CD4-positive, alpha-beta T cell (primary cell): ENCODE measurements at regions not wholly inside any gene's neighbourhood (a gene's known extent, or its start where the extent isn't known, plus 50 kb on each side); places are given as distances from the start of the nearest gene placed in this dataset.

ENCODE experiments used
- ATAC-seq: fragments of 200-7000 bp; cut with Tn5 transposase; one replicate; pipeline ENCODE4 v1.10.0; 2022; ENCODE audit warnings: mild to moderate bottlenecking; ENCODE audit not compliant: poor library complexity
- CTCF ChIA-PET: fragments of 350-600 bp; sonication (Branson Sonifier 250); formaldehyde crosslinking; loops from one replicate; lab custom pipeline; 2021; ENCODE audit warnings: antibody characterized with exemption, inconsistent platforms; lab: Charles Lee
- POLR2A ChIA-PET: fragments of 350-600 bp; sonication (Branson Sonifier 250); formaldehyde crosslinking; loops from one replicate; lab custom pipeline; 2021; ENCODE audit warnings: antibody characterized with exemption, inconsistent platforms; lab: Charles Lee
- DNase-seq, 14 experiments: peaks; one replicate each; pipeline ENCODE4 v3.0.0-alpha.2; 2013 to 2020; ENCODE audit warnings: mixed read lengths in 2 of 14
- H3K27ac ChIP-seq, 2 donors: one replicate each; pipeline versions ENCODE4 v1.5.1 to v1.7.0; 2013; ENCODE audit warnings: low read length in 2 of 2, low read depth in 1 of 2, mild to moderate bottlenecking in 1 of 2
- H3K27me3 ChIP-seq, 2 experiments: 1 replicate in 1 of 2; 2 replicates in 1 of 2; pipeline versions ENCODE4 v1.6.1 to v1.7.0; 2013; ENCODE audit warnings: low read length in 2 of 2, control low read depth in 1 of 2, mild to moderate bottlenecking in 1 of 2, moderate library complexity in 1 of 2; ENCODE audit not compliant: insufficient read depth in 2 of 2, control insufficient read depth in 1 of 2
- H3K36me3 ChIP-seq: one replicate; pipeline ENCODE4 v1.6.1; 2013; ENCODE audit warnings: low read length, control low read depth; ENCODE audit not compliant: insufficient read depth
- H3K4me1 ChIP-seq: one replicate; pipeline ENCODE4 v1.6.1; 2013; ENCODE audit warnings: low read length, control low read depth; ENCODE audit not compliant: insufficient read depth
- H3K4me3 ChIP-seq: one replicate; pipeline ENCODE4 v1.5.1; 2013; ENCODE audit warnings: mild to moderate bottlenecking, low read length, moderate library complexity
- H3K9me3 ChIP-seq, 2 experiments: 1 replicate in 1 of 2; 2 replicates in 1 of 2; pipeline versions ENCODE4 v1.6.1 to v1.7.0; 2013; ENCODE audit warnings: low read length in 2 of 2, mild to moderate bottlenecking in 2 of 2, control low read depth in 1 of 2, moderate library complexity in 1 of 2; ENCODE audit not compliant: control insufficient read depth in 1 of 2, insufficient read depth in 1 of 2
- H3K27ac Mint-ChIP-seq: one replicate; pipeline ENCODE4 v1.8.0; 2020; ENCODE audit warnings: mixed read lengths
- H3K27me3 Mint-ChIP-seq: one replicate; pipeline ENCODE4 v1.8.0; 2021; ENCODE audit warnings: mixed read lengths
- H3K36me3 Mint-ChIP-seq: one replicate; pipeline ENCODE4 v1.8.0; 2021; ENCODE audit warnings: low read depth, mixed read lengths
- H3K4me1 Mint-ChIP-seq: one replicate; pipeline ENCODE4 v1.8.0; 2021; ENCODE audit warnings: low read depth, mixed read lengths
- H3K4me3 Mint-ChIP-seq: one replicate; pipeline ENCODE4 v1.8.0; 2020; ENCODE audit warnings: mild to moderate bottlenecking, mixed read lengths
- H3K9me3 Mint-ChIP-seq: one replicate; pipeline ENCODE4 v1.8.0; 2020; ENCODE audit warnings: mixed read lengths
- CTCF ChIP-seq: fragments of 200-600 bp; IDR thresholded peaks from one replicate; pipeline ENCODE4 v1.8.0; 2022; ENCODE audit warnings: antibody characterized with exemption, mild to moderate bottlenecking
- intact Hi-C, 2 experiments: fragments of 100-400 bp; cut with DNase I in 1 of 2; cut with micrococcal nuclease in 1 of 2; formaldehyde crosslinking; loops; one replicate each; pipeline versions ENCODE4 v1.15.1 to v1.9.0; 2023 to 2025; cut with DNase I, micrococcal nuclease

GRCh38 chr20:48366230-48366629, 461.6 kb downstream of the PREX1 start:
- intact Hi-C loops, result no loop called here
- TF ChIP-seq CTCF, result no peak
- ChIA-PET POLR2A (no interaction called here), CTCF (no interaction called here)
- Mint-ChIP-seq H3K4me3 (no peak overlapping the region), H3K27me3 (peaks cover 12% of the 10 kb centered on the region), H3K9me3 (no peaks in the 10 kb centered on the region), H3K36me3 (no peaks in the 10 kb centered on the region), H3K4me1 (peaks cover 25% of the 10 kb centered on the region), H3K27ac (no peak overlapping the region)
- H3K27ac ChIP-seq, result no peak overlapping the region
- no peaks in the 10 kb centered on the region for H3K27me3 ChIP-seq
- peaks cover 5% of the 10 kb centered on the region for H3K4me1 ChIP-seq
- DNase-seq (no peak), ATAC-seq (no peak)
- H3K36me3 ChIP-seq, result no peaks in the 10 kb centered on the region
- H3K9me3 ChIP-seq, result peaks cover 0 to 4% of the 10 kb centered on the region in 2 experiments
- no peak overlapping the region for H3K4me3 ChIP-seq

- Mint-ChIP-seq H3K36me3 (no peaks in the 10 kb centered on the region), H3K9me3 (no peaks in the 10 kb centered on the region), H3K4me1 (peaks cover 25% of the 10 kb centered on the region), H3K27me3 (peaks cover 16% of the 10 kb centered on the region), H3K4me3 (no peak overlapping the region), H3K27ac (no peak overlapping the region)
- Histone ChIP-seq H3K9me3 (peaks cover 0 to 4% of the 10 kb centered on the region in 2 experiments), H3K36me3 (no peaks in the 10 kb centered on the region), H3K27ac (no peak overlapping the region), H3K27me3 (no peaks in the 10 kb centered on the region), H3K4me1 (peaks cover 5% of the 10 kb centered on the region), H3K4me3 (no peak overlapping the region)
- CTCF ChIA-PET, result no interaction called here
- intact Hi-C loops, result no loop called here
- ATAC-seq (no peak), DNase-seq (no peak)
- POLR2A ChIA-PET, result no interaction called here
- TF ChIP-seq CTCF, result no peak
These were observed 462.9 kb downstream of the PREX1 start for GRCh38 chr20:48364688-48365421.

GRCh38 chr20:48364055-48364454, 463.7 kb downstream of the PREX1 start:
- Histone ChIP-seq H3K27ac (no peak overlapping the region), H3K27me3 (no peaks in the 10 kb centered on the region), H3K4me1 (peaks cover 5% of the 10 kb centered on the region), H3K36me3 (no peaks in the 10 kb centered on the region), H3K4me3 (no peak overlapping the region), H3K9me3 (peaks cover 0 to 4% of the 10 kb centered on the region in 2 experiments)
- DNase-seq (no peak), ATAC-seq (no peak)
- peaks cover 20% of the 10 kb centered on the region for H3K4me1 Mint-ChIP-seq
- no peak overlapping the region for H3K4me3 Mint-ChIP-seq
- POLR2A ChIA-PET, result interaction anchor here (1.0 kb wide), 1 partner anchor 9 kb away, joined by 3 read pairs; no protein-coding TSS in a partner anchor
- H3K27me3 Mint-ChIP-seq, result peaks cover 16% of the 10 kb centered on the region
- intact Hi-C loops, result no loop called here
- H3K36me3 Mint-ChIP-seq, result no peaks in the 10 kb centered on the region
- TF ChIP-seq CTCF, result no peak
- no peak overlapping the region for H3K27ac Mint-ChIP-seq
- no peaks in the 10 kb centered on the region for H3K9me3 Mint-ChIP-seq
- CTCF ChIA-PET, result no interaction called here
